ENCODE measurements at regions not wholly inside any gene's neighbourhood (a gene's known extent, or its start where the extent isn't known, plus 50 kb on each side); places are given as distances from the start of the nearest gene placed in this dataset.
"Not testable (repeated sequence)": the region's sequence is repeated elsewhere in the genome, so short reads cannot be mapped to it uniquely, and the experiment has no call there.

- Histone ChIP-seq H3K79me2 (ENCODE audit: insufficient read depth, low read length) (no peaks in the 10 kb centered on the region), H3K9ac (ENCODE audit: insufficient read depth, low read length, poor library complexity, severe bottlenecking) (no peak overlapping the region), H3K4me2 (replicated peaks; ENCODE audit: extremely low read depth, low read length, poor library complexity, severe bottlenecking) (no peak overlapping the region), H3K27me3 (ENCODE audit: control insufficient read depth in 2 of 2, insufficient read depth in 2 of 2, low read length in 2 of 2) (no peaks in the 10 kb centered on the region), H3K36me3 (replicated peaks in 1 of 2; ENCODE audit: control insufficient read depth in 1 of 2, insufficient read depth in 2 of 2, low read length in 2 of 2) (no peaks in the 10 kb centered on the region), H3K27ac (ENCODE audit: low read depth in 1 of 2, low read length in 2 of 2) (no peak overlapping the region), H3K4me1 (ENCODE audit: control insufficient read depth in 1 of 2, insufficient read depth in 2 of 2, low read length in 2 of 2) (no peaks in the 10 kb centered on the region), H4K20me1 (ENCODE audit: insufficient read depth, low read length) (no peaks in the 10 kb centered on the region), H2AFZ (ENCODE audit: insufficient read depth, low read depth, low read length, poor library complexity, severe bottlenecking) (no peak overlapping the region), H3K9me3 (replicated peaks in 1 of 2; ENCODE audit: control insufficient read depth in 1 of 2, insufficient read depth in 1 of 2, low read length in 2 of 2) (peaks cover 0 to 7% of the 10 kb centered on the region in 2 donors), H3K4me3 (replicated peaks in 1 of 3; ENCODE audit: low read depth in 2 of 3, low read length in 3 of 3) (no peak overlapping the region)
- H3K27ac Mint-ChIP-seq, result peak overlapping the region in 1 of 7 donors; percentile 52
- H3K27me3 Mint-ChIP-seq (ENCODE audit: low read depth in 3 of 3), result peaks cover 1 to 9% (median 1%) of the 10 kb centered on the region in 3 donors
- TF ChIP-seq, protein P1, sequence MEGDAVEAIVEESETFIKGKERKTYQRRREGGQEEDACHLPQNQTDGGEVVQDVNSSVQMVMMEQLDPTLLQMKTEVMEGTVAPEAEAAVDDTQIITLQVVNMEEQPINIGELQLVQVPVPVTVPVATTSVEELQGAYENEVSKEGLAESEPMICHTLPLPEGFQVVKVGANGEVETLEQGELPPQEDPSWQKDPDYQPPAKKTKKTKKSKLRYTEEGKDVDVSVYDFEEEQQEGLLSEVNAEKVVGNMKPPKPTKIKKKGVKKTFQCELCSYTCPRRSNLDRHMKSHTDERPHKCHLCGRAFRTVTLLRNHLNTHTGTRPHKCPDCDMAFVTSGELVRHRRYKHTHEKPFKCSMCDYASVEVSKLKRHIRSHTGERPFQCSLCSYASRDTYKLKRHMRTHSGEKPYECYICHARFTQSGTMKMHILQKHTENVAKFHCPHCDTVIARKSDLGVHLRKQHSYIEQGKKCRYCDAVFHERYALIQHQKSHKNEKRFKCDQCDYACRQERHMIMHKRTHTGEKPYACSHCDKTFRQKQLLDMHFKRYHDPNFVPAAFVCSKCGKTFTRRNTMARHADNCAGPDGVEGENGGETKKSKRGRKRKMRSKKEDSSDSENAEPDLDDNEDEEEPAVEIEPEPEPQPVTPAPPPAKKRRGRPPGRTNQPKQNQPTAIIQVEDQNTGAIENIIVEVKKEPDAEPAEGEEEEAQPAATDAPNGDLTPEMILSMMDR (IDR thresholded peaks at IDR 0.05), result no peak
- no peak for DNase-seq
- WGBS (ENCODE audit: insufficient coverage), result 93% methylated on average over 2 of the region's 4 CpGs
- H3K9me3 Mint-ChIP-seq, result peaks cover 0 to 14% (median 5%) of the 10 kb centered on the region in 7 donors
- peaks cover 6% of the 10 kb centered on the region for H3K4me1 Mint-ChIP-seq
- H3K4me3 Mint-ChIP-seq, result no peak overlapping the region
- H3K36me3 Mint-ChIP-seq, result no peaks in the 10 kb centered on the region
- intact Hi-C loops (cut with micrococcal nuclease), result no loop called here
These were observed 103.4 kb upstream of the ELMO1 start for GRCh38 chr7:37552030-37552429.

DNA sequence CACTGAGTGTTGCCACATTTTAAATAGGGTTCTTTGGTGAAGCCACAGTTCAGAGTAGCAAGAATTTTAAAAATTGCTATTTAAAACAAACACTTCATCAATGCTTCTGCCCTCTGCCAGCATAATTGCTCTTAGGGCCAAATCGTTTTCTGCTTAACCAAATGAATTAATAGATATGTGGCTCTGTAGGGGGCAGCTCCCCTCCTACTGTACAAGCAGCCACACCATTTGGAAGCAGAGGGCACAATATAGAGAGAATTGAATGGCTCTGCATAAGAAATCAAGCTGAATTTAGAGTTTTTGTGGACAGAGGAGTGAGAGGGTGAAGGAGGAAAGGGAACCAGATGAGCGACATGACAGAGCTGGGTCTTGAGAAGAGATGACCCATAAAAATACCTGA lies 103.8 kb upstream of the ELMO1 start:
- intact Hi-C loops (cut with micrococcal nuclease); H4K20me1 ChIP-seq (ENCODE audit: insufficient read depth, low read length); H3K4me2 ChIP-seq (replicated peaks; ENCODE audit: extremely low read depth, low read length, poor library complexity, severe bottlenecking); H3K4me1 Mint-ChIP-seq; H3K9me3 ChIP-seq (replicated peaks in 1 of 2; ENCODE audit: control insufficient read depth in 1 of 2, insufficient read depth in 1 of 2, low read length in 2 of 2); H3K4me3 ChIP-seq (replicated peaks in 1 of 3; ENCODE audit: low read depth in 2 of 3, low read length in 3 of 3); H3K27me3 Mint-ChIP-seq (ENCODE audit: low read depth in 3 of 3); DNase-seq; H3K36me3 Mint-ChIP-seq; H3K36me3 ChIP-seq (replicated peaks in 1 of 2; ENCODE audit: control insufficient read depth in 1 of 2, insufficient read depth in 2 of 2, low read length in 2 of 2); H3K27ac Mint-ChIP-seq; H3K4me3 Mint-ChIP-seq; H2AFZ ChIP-seq (ENCODE audit: insufficient read depth, low read depth, low read length, poor library complexity, severe bottlenecking); H3K9ac ChIP-seq (ENCODE audit: insufficient read depth, low read length, poor library complexity, severe bottlenecking); H3K27ac ChIP-seq (ENCODE audit: low read depth in 1 of 2, low read length in 2 of 2); H3K4me1 ChIP-seq (ENCODE audit: control insufficient read depth in 1 of 2, insufficient read depth in 2 of 2, low read length in 2 of 2); H3K79me2 ChIP-seq (ENCODE audit: insufficient read depth, low read length); H3K27me3 ChIP-seq (ENCODE audit: control insufficient read depth in 2 of 2, insufficient read depth in 2 of 2, low read length in 2 of 2): not testable (repeated sequence)
- 0% methylated on average over 1 of the region's 2 CpGs for WGBS (ENCODE audit: insufficient coverage)
- peaks cover 0 to 14% (median 5%) of the 10 kb centered on the region in 7 donors for H3K9me3 Mint-ChIP-seq
